Mesothelial cell of epicardium (in vitro differentiated cells): ENCODE measurements at regions not wholly inside any gene's neighbourhood (a gene's known extent, or its start where the extent isn't known, plus 50 kb on each side); places are given as distances from the start of the nearest gene placed in this dataset.

Experiments used
- DNase-seq, 2 experiments: peaks; one replicate each; pipeline ENCODE4 v3.0.0; 2021; ENCODE audit warnings: low spot score in 2 of 2; ENCODE audit not compliant: unreplicated experiment in 2 of 2
- H3K27ac Mint-ChIP-seq: 2 replicates; pipeline ENCODE4 v1.8.0; 2021; ENCODE audit warnings: mixed read lengths
- H3K27me3 Mint-ChIP-seq: 2 replicates; pipeline ENCODE4 v1.8.0; 2021; ENCODE audit warnings: low read depth, mixed read lengths
- H3K36me3 Mint-ChIP-seq: 2 replicates; pipeline ENCODE4 v1.8.0; 2021; ENCODE audit warnings: mixed read lengths
- H3K4me1 Mint-ChIP-seq: 2 replicates; pipeline ENCODE4 v1.8.0; 2021; ENCODE audit warnings: mixed read lengths
- H3K4me3 Mint-ChIP-seq: 2 replicates; pipeline ENCODE4 v1.8.0; 2021; ENCODE audit warnings: mild to moderate bottlenecking, moderate library complexity, mixed read lengths
- H3K9me3 Mint-ChIP-seq: 2 replicates; pipeline ENCODE4 v1.8.0; 2021; ENCODE audit warnings: mixed read lengths
- TF ChIP-seq, protein P1 (sequence below): fragments of 200-600 bp; sonication (generic); IDR thresholded peaks from one replicate; pipeline ENCODE4 v1.5.0; 2021; ENCODE audit warnings: antibody characterized with exemption; ENCODE audit not compliant: unreplicated experiment

GRCh38 chr6:96723362-96723761, 113.9 kb downstream of the GPR63 start:
- Mint-ChIP-seq H3K36me3 (no peaks in the 10 kb centered on the region), H3K4me1 (peaks cover 20% of the 10 kb centered on the region), H3K4me3 (no peak overlapping the region), H3K27ac (peak overlapping the region; percentile 59), H3K27me3 (no peaks in the 10 kb centered on the region), H3K9me3 (no peaks in the 10 kb centered on the region)
- TF ChIP-seq, protein P1, sequence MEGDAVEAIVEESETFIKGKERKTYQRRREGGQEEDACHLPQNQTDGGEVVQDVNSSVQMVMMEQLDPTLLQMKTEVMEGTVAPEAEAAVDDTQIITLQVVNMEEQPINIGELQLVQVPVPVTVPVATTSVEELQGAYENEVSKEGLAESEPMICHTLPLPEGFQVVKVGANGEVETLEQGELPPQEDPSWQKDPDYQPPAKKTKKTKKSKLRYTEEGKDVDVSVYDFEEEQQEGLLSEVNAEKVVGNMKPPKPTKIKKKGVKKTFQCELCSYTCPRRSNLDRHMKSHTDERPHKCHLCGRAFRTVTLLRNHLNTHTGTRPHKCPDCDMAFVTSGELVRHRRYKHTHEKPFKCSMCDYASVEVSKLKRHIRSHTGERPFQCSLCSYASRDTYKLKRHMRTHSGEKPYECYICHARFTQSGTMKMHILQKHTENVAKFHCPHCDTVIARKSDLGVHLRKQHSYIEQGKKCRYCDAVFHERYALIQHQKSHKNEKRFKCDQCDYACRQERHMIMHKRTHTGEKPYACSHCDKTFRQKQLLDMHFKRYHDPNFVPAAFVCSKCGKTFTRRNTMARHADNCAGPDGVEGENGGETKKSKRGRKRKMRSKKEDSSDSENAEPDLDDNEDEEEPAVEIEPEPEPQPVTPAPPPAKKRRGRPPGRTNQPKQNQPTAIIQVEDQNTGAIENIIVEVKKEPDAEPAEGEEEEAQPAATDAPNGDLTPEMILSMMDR = no peak
- no peak for DNase-seq

GRCh38 chr6:96721227-96721626, 116.0 kb downstream of the GPR63 start:
- no peaks in the 10 kb centered on the region for H3K36me3 Mint-ChIP-seq
- H3K27me3 Mint-ChIP-seq = no peaks in the 10 kb centered on the region
- H3K4me1 Mint-ChIP-seq = peaks cover 20% of the 10 kb centered on the region
- no peak for DNase-seq
- TF ChIP-seq, protein P1 = no peak
- H3K9me3 Mint-ChIP-seq = no peaks in the 10 kb centered on the region
- H3K4me3 Mint-ChIP-seq = no peak overlapping the region
- H3K27ac Mint-ChIP-seq = no peak overlapping the region

- Mint-ChIP-seq H3K4me3 (no peak overlapping the region), H3K9me3 (no peaks in the 10 kb centered on the region), H3K27me3 (no peaks in the 10 kb centered on the region), H3K4me1 (no peaks in the 10 kb centered on the region), H3K36me3 (no peaks in the 10 kb centered on the region), H3K27ac (no peak overlapping the region)
- TF ChIP-seq, protein P1 = no peak
- no peak for DNase-seq
Measured at GRCh38 chr6:96716221-96716620, 121.1 kb downstream of the GPR63 start.

- H3K36me3 Mint-ChIP-seq = no peaks in the 10 kb centered on the region
- TF ChIP-seq, protein P1 = no peak
- DNase-seq = no peak
- no peaks in the 10 kb centered on the region for H3K9me3 Mint-ChIP-seq
- no peaks in the 10 kb centered on the region for H3K27me3 Mint-ChIP-seq
- H3K4me3 Mint-ChIP-seq = no peak overlapping the region
- no peak overlapping the region for H3K27ac Mint-ChIP-seq
- no peaks in the 10 kb centered on the region for H3K4me1 Mint-ChIP-seq
Measured at GRCh38 chr6:96715608-96716007, 121.7 kb downstream of the GPR63 start.

GRCh38 chr6:96704713-96705112, 132.6 kb downstream of the GPR63 start:
- no peaks in the 10 kb centered on the region for H3K4me1 Mint-ChIP-seq
- TF ChIP-seq, protein P1 = no peak
- no peak for DNase-seq
- H3K27ac Mint-ChIP-seq = no peak overlapping the region
- no peaks in the 10 kb centered on the region for H3K36me3 Mint-ChIP-seq
- no peak overlapping the region for H3K4me3 Mint-ChIP-seq
- peaks cover 8% of the 10 kb centered on the region for H3K9me3 Mint-ChIP-seq
- H3K27me3 Mint-ChIP-seq = no peaks in the 10 kb centered on the region

GRCh38 chr6:96702626-96703025, 134.7 kb downstream of the GPR63 start:
- TF ChIP-seq, protein P1 = no peak
- H3K4me3 Mint-ChIP-seq = no peak overlapping the region
- no peak for DNase-seq
- no peak overlapping the region for H3K27ac Mint-ChIP-seq
- H3K9me3 Mint-ChIP-seq = peaks cover 8% of the 10 kb centered on the region
- H3K27me3 Mint-ChIP-seq = peaks cover 4% of the 10 kb centered on the region
- no peaks in the 10 kb centered on the region for H3K36me3 Mint-ChIP-seq
- H3K4me1 Mint-ChIP-seq = no peaks in the 10 kb centered on the region
